GM12891 (cell line): ENCODE measurements at regions not wholly inside any gene's neighbourhood (a gene's known extent, or its start where the extent isn't known, plus 50 kb on each side); places are given as distances from the start of the nearest gene placed in this dataset.

ENCODE experiments used
- DNase-seq: peaks from one replicate; pipeline ENCODE4 v3.0.0; 2011; ENCODE audit warnings: low spot score; ENCODE audit not compliant: insufficient read length
- FAIRE-seq: peaks from 2 replicates; lab custom pipeline; 2011; peaks lifted over from hg19 to GRCh38; lab: Jason Lieb, UNC
- PAX5 ChIP-seq: IDR thresholded peaks from 2 replicates; pipeline ENCODE4 v1.6.1; 2011; ENCODE audit warnings: low read length, moderate library complexity, mild to moderate bottlenecking; ENCODE audit not compliant: insufficient read depth, severe bottlenecking
- POLR2A ChIP-seq: IDR thresholded peaks from 2 replicates; pipeline ENCODE4 v1.6.1; 2011; ENCODE audit warnings: low read depth, low read length, control low read depth
- POLR2AphosphoS5 ChIP-seq: IDR thresholded peaks from 2 replicates; pipeline ENCODE4 v1.6.1; 2011; ENCODE audit warnings: low read depth, low read length, control low read depth
- POU2F2 ChIP-seq: IDR thresholded peaks from 2 replicates; pipeline ENCODE4 v1.6.1; 2011; ENCODE audit warnings: low read depth, mild to moderate bottlenecking, control low read depth, low read length, moderate library complexity
- SPI1 ChIP-seq: IDR thresholded peaks from 2 replicates; pipeline ENCODE4 v1.6.1; 2011; ENCODE audit warnings: low read depth, low read length, control low read depth
- TAF1 ChIP-seq: IDR thresholded peaks from 2 replicates; pipeline ENCODE4 v1.6.1; 2011; ENCODE audit warnings: low read depth, low read length, control low read depth

- no peak for TF ChIP-seq POLR2A
- TF ChIP-seq TAF1: no peak
- TF ChIP-seq POLR2AphosphoS5: no peak
- no peak for TF ChIP-seq SPI1
- TF ChIP-seq POU2F2: no peak
- TF ChIP-seq PAX5: no peak
- no peak for DNase-seq
- no peak for FAIRE-seq
Observed at GRCh38 chr12:72766517-72766916, 494.3 kb downstream of the TRHDE start.

GRCh38 chr12:72774023-72774422 is 501.9 kb downstream of the TRHDE start:
- no peak for FAIRE-seq
- no peak for DNase-seq
- TF ChIP-seq PAX5: no peak
- no peak for TF ChIP-seq POLR2AphosphoS5
- TF ChIP-seq POU2F2: no peak
- TF ChIP-seq SPI1: no peak
- no peak for TF ChIP-seq TAF1
- no peak for TF ChIP-seq POLR2A

GRCh38 chr12:72777806-72778205 is 505.6 kb downstream of the TRHDE start:
- DNase-seq: no peak
- no peak for TF ChIP-seq POLR2A
- FAIRE-seq: no peak

GRCh38 chr12:72790273-72790672 is 518.1 kb downstream of the TRHDE start:
- DNase-seq: no peak

GRCh38 chr12:72792889-72793288 is 520.7 kb downstream of the TRHDE start:
- FAIRE-seq (no peak), DNase-seq (no peak)
- TF ChIP-seq POLR2A (no peak), SPI1 (peak; percentile 73)

More at GRCh38 chr12:72790273-72790672, 518.1 kb downstream of the TRHDE start:
- no peak for FAIRE-seq
- TF ChIP-seq PAX5 (no peak), POLR2AphosphoS5 (no peak), POU2F2 (no peak), SPI1 (no peak), POLR2A (no peak)

- FAIRE-seq: no peak
- no peak for DNase-seq
- TF ChIP-seq TAF1: no peak
- no peak for TF ChIP-seq SPI1
- TF ChIP-seq POLR2AphosphoS5: no peak
- TF ChIP-seq PAX5: no peak
- TF ChIP-seq POU2F2: no peak
- no peak for TF ChIP-seq POLR2A
Observed at GRCh38 chr12:72793796-72794195, 521.6 kb downstream of the TRHDE start.

GRCh38 chr12:72815421-72815820 is 543.3 kb downstream of the TRHDE start:
- FAIRE-seq (no peak), DNase-seq (no peak)
- no peak for TF ChIP-seq POLR2AphosphoS5
- TF ChIP-seq SPI1: no peak
- no peak for TF ChIP-seq POU2F2
- TF ChIP-seq TAF1: no peak
- TF ChIP-seq POLR2A: no peak
- TF ChIP-seq PAX5: no peak

GRCh38 chr12:72828662-72829324 is 556.6 kb downstream of the TRHDE start:
- FAIRE-seq (no peak), DNase-seq (no peak)
- TF ChIP-seq TAF1 (no peak), SPI1 (peak; percentile 55; the same call in 1 of the 2 replicates)

GRCh38 chr12:72829838-72830237 is 557.7 kb downstream of the TRHDE start:
- DNase-seq (no peak), FAIRE-seq (no peak)
- TF ChIP-seq PAX5: no peak

- TF ChIP-seq POU2F2 (no peak), TAF1 (no peak), SPI1 (no peak), POLR2AphosphoS5 (no peak), PAX5 (no peak), POLR2A (no peak)
- FAIRE-seq (no peak), DNase-seq (no peak)
Observed at GRCh38 chr12:72832024-72832423, 559.9 kb downstream of the TRHDE start.

- TF ChIP-seq PAX5: no peak
- TF ChIP-seq POLR2A: no peak
- no peak for TF ChIP-seq POU2F2
- TF ChIP-seq SPI1: no peak
- TF ChIP-seq POLR2AphosphoS5: no peak
- DNase-seq: no peak
- FAIRE-seq: no peak
Observed at GRCh38 chr12:72836194-72836593, 564.0 kb downstream of the TRHDE start.
